ENCODE measurements at regions not wholly inside any gene's neighbourhood (a gene's known extent, or its start where the extent isn't known, plus 50 kb on each side); places are given as distances from the start of the nearest gene placed in this dataset.

DNA sequence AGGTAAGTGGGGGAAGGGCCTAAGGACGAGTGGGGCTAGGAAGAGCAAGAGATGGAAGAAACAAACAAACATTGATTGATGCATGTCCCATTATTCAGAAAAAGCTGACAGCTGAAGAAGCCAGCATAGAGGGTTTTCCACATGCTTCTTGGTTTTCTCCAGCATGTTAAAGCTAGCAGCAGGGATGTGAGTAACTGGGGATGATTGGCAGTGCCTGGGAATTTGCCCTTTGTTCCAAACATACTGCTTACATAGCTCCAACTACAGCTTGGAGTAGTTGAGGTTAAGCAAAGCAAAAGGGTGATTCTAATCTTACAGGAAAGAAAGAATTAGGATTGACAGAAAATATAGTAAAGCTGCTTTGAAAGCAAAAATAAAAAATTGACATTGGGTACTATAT is 68.0 kb upstream of the IFNG-AS1 start:
- Histone ChIP-seq H3K4me1 (no peaks in the 10 kb centered on the region), H3K27ac (no peak overlapping the region), H3K4me3 (no peak overlapping the region), H3K9me3 (no peaks in the 10 kb centered on the region), H3K36me3 (no peaks in the 10 kb centered on the region), H3K27me3 (no peaks in the 10 kb centered on the region)
- WGBS, 2 donors: 36 to 57% methylated on average over 1 of the region's 1 CpG
- no peak for DNase-seq (ENCODE audit: low spot score in 2 of 2)
- TF ChIP-seq EP300 (IDR thresholded peaks at IDR 0.05) (no peak), POLR2A (IDR thresholded peaks at IDR 0.05) (no peak)
- TF ChIP-seq, protein P1, sequence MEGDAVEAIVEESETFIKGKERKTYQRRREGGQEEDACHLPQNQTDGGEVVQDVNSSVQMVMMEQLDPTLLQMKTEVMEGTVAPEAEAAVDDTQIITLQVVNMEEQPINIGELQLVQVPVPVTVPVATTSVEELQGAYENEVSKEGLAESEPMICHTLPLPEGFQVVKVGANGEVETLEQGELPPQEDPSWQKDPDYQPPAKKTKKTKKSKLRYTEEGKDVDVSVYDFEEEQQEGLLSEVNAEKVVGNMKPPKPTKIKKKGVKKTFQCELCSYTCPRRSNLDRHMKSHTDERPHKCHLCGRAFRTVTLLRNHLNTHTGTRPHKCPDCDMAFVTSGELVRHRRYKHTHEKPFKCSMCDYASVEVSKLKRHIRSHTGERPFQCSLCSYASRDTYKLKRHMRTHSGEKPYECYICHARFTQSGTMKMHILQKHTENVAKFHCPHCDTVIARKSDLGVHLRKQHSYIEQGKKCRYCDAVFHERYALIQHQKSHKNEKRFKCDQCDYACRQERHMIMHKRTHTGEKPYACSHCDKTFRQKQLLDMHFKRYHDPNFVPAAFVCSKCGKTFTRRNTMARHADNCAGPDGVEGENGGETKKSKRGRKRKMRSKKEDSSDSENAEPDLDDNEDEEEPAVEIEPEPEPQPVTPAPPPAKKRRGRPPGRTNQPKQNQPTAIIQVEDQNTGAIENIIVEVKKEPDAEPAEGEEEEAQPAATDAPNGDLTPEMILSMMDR (IDR thresholded peaks at IDR 0.05): no peak

GRCh38 chr12:67922245-67922644 is 67.0 kb upstream of the IFNG-AS1 start:
- TF ChIP-seq, protein P1 (IDR thresholded peaks at IDR 0.05): no peak
- TF ChIP-seq EP300 (IDR thresholded peaks at IDR 0.05) (no peak), POLR2A (IDR thresholded peaks at IDR 0.05) (no peak)

DNA sequence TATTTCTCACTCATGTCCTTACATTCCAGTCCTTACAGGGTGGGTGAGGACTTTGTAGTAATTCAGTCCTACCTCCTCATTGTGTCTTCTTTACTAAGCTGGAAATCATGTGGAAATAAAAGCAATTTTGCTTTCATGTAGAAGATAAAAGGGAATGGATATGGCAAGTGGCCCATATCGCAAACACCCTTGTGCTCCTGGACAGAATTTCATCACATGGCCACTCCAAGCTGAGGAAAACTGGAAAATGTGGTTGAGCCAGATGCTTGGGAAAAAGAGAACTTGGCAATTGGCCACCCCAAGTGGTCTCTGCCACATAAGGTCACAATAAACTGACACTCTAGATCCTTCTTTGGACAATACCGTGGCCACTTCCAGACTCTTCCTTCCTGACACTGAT is 64.2 kb upstream of the IFNG-AS1 start:
- Histone ChIP-seq H3K4me1 (peaks cover 0 to 8% (median 0%) of the 10 kb centered on the region in 4 donors), H3K4me3 (no peak overlapping the region), H3K27ac (no peak overlapping the region), H3K9me3 (no peaks in the 10 kb centered on the region), H3K27me3 (no peaks in the 10 kb centered on the region), H3K36me3 (no peaks in the 10 kb centered on the region)
- WGBS, 2 donors: 61 to 82% methylated on average over 2 of the region's 2 CpGs
- TF ChIP-seq EP300 (IDR thresholded peaks at IDR 0.05) (no peak), POLR2A (IDR thresholded peaks at IDR 0.05) (no peak)
- TF ChIP-seq, protein P1 (IDR thresholded peaks at IDR 0.05): no peak
- no peak for DNase-seq (ENCODE audit: low spot score in 2 of 2)

More at GRCh38 chr12:67922245-67922644, 67.0 kb upstream of the IFNG-AS1 start:
- Histone ChIP-seq H3K4me1 (no peaks in the 10 kb centered on the region), H3K27ac (no peak overlapping the region), H3K27me3 (no peaks in the 10 kb centered on the region), H3K4me3 (no peak overlapping the region), H3K36me3 (no peaks in the 10 kb centered on the region), H3K9me3 (no peaks in the 10 kb centered on the region)
- WGBS, 2 donors: 69 to 73% methylated on average over 1 of the region's 1 CpG
- DNase-seq (ENCODE audit: low spot score in 2 of 2): no peak

DNA sequence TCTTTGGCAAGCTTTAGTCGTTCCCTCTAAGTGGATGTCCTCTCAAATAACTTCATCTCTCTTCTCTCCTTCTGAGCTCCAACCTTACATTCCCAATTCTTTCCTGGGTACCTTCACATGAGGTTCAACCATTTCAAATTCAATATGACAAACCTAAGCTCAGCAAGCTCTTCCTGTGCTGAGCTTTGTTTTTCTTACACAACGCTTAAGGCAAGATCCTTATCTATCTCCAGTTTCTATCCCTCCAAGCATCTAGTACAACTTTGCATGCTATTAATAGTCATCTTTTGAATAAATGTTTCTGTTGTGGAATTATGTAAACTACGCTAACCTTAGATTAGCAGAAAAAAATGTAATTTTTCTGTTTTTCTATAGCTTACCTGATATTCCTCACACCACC is 63.7 kb upstream of the IFNG-AS1 start:
- no peak overlapping the region for H3K27ac ChIP-seq
- H3K36me3 ChIP-seq: no peaks in the 10 kb centered on the region
- no peak for DNase-seq (ENCODE audit: low spot score in 2 of 2)
- no peak overlapping the region for H3K4me3 ChIP-seq
- H3K27me3 ChIP-seq: no peaks in the 10 kb centered on the region
- WGBS, 2 donors: 88 to 93% methylated on average over 3 of the region's 3 CpGs
- TF ChIP-seq POLR2A (IDR thresholded peaks at IDR 0.05) (no peak), EP300 (IDR thresholded peaks at IDR 0.05) (no peak)
- TF ChIP-seq, protein P1 (IDR thresholded peaks at IDR 0.05): no peak
- no peaks in the 10 kb centered on the region for H3K9me3 ChIP-seq
- H3K4me1 ChIP-seq: peaks cover 0 to 8% (median 0%) of the 10 kb centered on the region in 4 donors

DNA sequence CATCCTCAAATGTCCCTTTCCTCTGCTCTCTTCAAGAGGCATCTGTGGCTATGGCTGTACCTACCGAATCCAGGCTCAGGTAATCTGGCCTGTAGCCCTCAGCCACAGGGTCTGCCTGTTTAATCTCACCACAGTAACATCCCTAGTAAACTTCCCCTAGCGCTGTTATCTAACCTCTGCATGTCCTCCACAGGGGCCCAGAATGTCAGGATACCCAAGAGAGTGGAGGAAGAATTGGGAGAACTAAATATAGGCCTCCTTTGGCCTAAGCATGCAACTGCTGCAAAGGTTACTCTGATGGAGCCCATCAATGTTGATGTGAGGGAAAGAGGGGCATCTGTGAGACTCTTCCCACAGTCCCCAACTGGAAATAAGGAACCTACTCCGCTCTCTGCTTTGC is 63.2 kb upstream of the IFNG-AS1 start:
- WGBS, 2 donors: 94 to 98% methylated on average over 3 of the region's 3 CpGs
- Histone ChIP-seq H3K4me1 (peaks cover 0 to 8% (median 0%) of the 10 kb centered on the region in 4 donors), H3K27me3 (no peaks in the 10 kb centered on the region), H3K9me3 (no peaks in the 10 kb centered on the region), H3K4me3 (no peak overlapping the region), H3K36me3 (no peaks in the 10 kb centered on the region), H3K27ac (no peak overlapping the region)
- TF ChIP-seq EP300 (IDR thresholded peaks at IDR 0.05) (no peak), POLR2A (IDR thresholded peaks at IDR 0.05) (no peak)
- TF ChIP-seq, protein P1 (IDR thresholded peaks at IDR 0.05): no peak
- no peak for DNase-seq (ENCODE audit: low spot score in 2 of 2)
